Peyer's patch (tissue), 4 donors: ENCODE measurements at regions not wholly inside any gene's neighbourhood (a gene's known extent, or its start where the extent isn't known, plus 50 kb on each side); places are given as distances from the start of the nearest gene placed in this dataset.

Experiments
- CTCF ChIP-seq, 6 experiments: fragments of 450-650 bp in 4 of 6; fragments of 200-600 bp in 2 of 6; sonication (generic) in 1 of 6; IDR thresholded peaks; one replicate each; pipeline ENCODE4 v1.5.1; 2017 to 2019; ENCODE audit warnings: antibody characterized with exemption in 6 of 6, mild to moderate bottlenecking in 3 of 6, moderate library complexity in 1 of 6
- POLR2A ChIP-seq, 2 donors: fragments of 450-650 bp; IDR thresholded peaks; one replicate each; pipeline ENCODE4 v1.5.1; 2017; ENCODE audit warnings: antibody characterized with exemption in 2 of 2, mild to moderate bottlenecking in 2 of 2, moderate library complexity in 2 of 2

GRCh38 chr20:62529896-62530642, 54.3 kb upstream of the GATA5 start:
- TF ChIP-seq CTCF (IDR thresholded peaks at IDR 0.05) = no peak
- no peak for TF ChIP-seq POLR2A (IDR thresholded peaks at IDR 0.05)
